ENCODE measurements at regions not wholly inside any gene's neighbourhood (a gene's known extent, or its start where the extent isn't known, plus 50 kb on each side); places are given as distances from the start of the nearest gene placed in this dataset.

DNA sequence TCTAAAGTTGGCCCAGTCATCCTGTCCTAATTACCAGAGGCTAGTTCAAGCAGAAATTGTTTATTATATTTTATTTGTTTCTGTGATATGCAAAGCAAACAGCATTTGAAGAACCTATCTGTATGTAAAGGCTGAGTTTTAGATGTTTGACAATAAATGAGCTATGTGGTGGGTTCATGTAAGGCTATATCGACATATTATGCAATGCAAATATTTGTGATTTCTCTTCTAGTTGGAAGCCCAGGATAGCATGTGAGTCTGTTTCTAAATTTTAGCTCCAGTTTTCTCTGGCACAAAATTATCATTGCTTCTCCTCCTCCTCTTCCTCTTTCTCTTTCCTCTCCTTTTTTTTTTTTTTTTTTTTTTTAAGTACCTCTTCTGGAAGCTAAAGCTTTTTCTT, 263.2 kb upstream of the LMCD1 start:
- Histone ChIP-seq H3K36me3 (ENCODE audit: control insufficient read depth in 4 of 4, insufficient read depth in 3 of 4, low read depth in 1 of 4, low read length in 3 of 4) (no peaks in the 10 kb centered on the region), H3K27me3 (ENCODE audit: control insufficient read depth in 4 of 4, insufficient read depth in 4 of 4, low read length in 3 of 4) (no peaks in the 10 kb centered on the region), H3K4me1 (ENCODE audit: control insufficient read depth in 4 of 4, insufficient read depth in 4 of 4, low read length in 3 of 4) (peaks cover 0 to 18% (median 8%) of the 10 kb centered on the region in 4 donors), H3K9me3 (ENCODE audit: control insufficient read depth in 4 of 4, low read length in 3 of 4) (no peaks in the 10 kb centered on the region), H3K9ac (ENCODE audit: low read depth in 1 of 2, low read length in 2 of 2) (no peak overlapping the region), H3K4me3 (ENCODE audit: low read depth in 1 of 3, low read length in 3 of 3) (no peak overlapping the region), H3K27ac (ENCODE audit: low read depth in 1 of 2, low read length in 2 of 2) (no peak overlapping the region)
- 20% methylated on average over 1 of the region's 1 CpG for WGBS
- DNase-seq (ENCODE audit: low spot score), result no peak
- TF ChIP-seq EGR1 (IDR thresholded peaks at IDR 0.05; ENCODE audit: low read depth in 2 of 2) (no peak), TAF1 (conservative IDR thresholded peaks at IDR 0.05) (no peak), RXRA (IDR thresholded peaks at IDR 0.05) (peak; percentile 24 to 60), YY1 (IDR thresholded peaks at IDR 0.05) (no peak), SP1 (IDR thresholded peaks at IDR 0.05) (peak; percentile 9)

DNA sequence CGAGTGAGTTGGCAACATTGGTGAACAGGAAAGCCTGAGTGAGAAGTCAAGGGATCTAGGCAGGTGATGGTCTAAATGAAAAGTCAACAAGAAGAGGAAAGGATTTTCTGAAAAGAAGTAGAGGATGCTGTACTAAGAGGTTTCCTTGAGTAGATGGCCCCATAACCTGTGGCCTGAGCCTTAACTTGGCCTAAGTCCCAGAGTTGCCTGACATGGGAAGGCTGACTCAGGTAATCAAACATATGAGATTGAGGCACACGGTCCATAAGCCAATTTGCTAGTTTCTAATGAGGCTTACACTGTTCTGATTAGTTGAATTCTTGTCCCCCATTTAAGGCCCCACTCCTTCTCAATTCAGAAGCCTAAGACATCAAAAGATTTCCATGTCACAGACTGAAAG, 262.5 kb upstream of the LMCD1 start:
- DNase-seq (ENCODE audit: low spot score), result no peak

More for the DNA sequence above, 262.5 kb upstream of the LMCD1 start:
- H3K4me3 ChIP-seq (ENCODE audit: low read depth in 1 of 3, low read length in 3 of 3), result no peak overlapping the region
- H3K27me3 ChIP-seq (ENCODE audit: control insufficient read depth in 4 of 4, insufficient read depth in 4 of 4, low read length in 3 of 4), result no peaks in the 10 kb centered on the region
- H3K27ac ChIP-seq (ENCODE audit: low read depth in 1 of 2, low read length in 2 of 2), result peak overlapping the region in 1 of 2 donors; percentile 5
- H3K36me3 ChIP-seq (ENCODE audit: control insufficient read depth in 4 of 4, insufficient read depth in 3 of 4, low read depth in 1 of 4, low read length in 3 of 4), result no peaks in the 10 kb centered on the region
- TF ChIP-seq NR2F2 (IDR thresholded peaks at IDR 0.05), result no peak
- TF ChIP-seq GABPA (IDR thresholded peaks at IDR 0.05 in 1 of 2, conservative IDR thresholded peaks at IDR 0.05 in 1 of 2), result no peak
- TF ChIP-seq, protein P1, sequence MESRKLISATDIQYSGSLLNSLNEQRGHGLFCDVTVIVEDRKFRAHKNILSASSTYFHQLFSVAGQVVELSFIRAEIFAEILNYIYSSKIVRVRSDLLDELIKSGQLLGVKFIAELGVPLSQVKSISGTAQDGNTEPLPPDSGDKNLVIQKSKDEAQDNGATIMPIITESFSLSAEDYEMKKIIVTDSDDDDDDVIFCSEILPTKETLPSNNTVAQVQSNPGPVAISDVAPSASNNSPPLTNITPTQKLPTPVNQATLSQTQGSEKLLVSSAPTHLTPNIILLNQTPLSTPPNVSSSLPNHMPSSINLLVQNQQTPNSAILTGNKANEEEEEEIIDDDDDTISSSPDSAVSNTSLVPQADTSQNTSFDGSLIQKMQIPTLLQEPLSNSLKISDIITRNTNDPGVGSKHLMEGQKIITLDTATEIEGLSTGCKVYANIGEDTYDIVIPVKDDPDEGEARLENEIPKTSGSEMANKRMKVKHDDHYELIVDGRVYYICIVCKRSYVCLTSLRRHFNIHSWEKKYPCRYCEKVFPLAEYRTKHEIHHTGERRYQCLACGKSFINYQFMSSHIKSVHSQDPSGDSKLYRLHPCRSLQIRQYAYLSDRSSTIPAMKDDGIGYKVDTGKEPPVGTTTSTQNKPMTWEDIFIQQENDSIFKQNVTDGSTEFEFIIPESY (IDR thresholded peaks at IDR 0.05), result no peak
- no peak for TF ChIP-seq JUND (IDR thresholded peaks at IDR 0.05)
- TF ChIP-seq FOXA1 (IDR thresholded peaks at IDR 0.05), result no peak
- TF ChIP-seq, protein P2, sequence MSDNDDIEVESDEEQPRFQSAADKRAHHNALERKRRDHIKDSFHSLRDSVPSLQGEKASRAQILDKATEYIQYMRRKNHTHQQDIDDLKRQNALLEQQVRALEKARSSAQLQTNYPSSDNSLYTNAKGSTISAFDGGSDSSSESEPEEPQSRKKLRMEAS (IDR thresholded peaks at IDR 0.05), result no peak
- TF ChIP-seq, protein P3, sequence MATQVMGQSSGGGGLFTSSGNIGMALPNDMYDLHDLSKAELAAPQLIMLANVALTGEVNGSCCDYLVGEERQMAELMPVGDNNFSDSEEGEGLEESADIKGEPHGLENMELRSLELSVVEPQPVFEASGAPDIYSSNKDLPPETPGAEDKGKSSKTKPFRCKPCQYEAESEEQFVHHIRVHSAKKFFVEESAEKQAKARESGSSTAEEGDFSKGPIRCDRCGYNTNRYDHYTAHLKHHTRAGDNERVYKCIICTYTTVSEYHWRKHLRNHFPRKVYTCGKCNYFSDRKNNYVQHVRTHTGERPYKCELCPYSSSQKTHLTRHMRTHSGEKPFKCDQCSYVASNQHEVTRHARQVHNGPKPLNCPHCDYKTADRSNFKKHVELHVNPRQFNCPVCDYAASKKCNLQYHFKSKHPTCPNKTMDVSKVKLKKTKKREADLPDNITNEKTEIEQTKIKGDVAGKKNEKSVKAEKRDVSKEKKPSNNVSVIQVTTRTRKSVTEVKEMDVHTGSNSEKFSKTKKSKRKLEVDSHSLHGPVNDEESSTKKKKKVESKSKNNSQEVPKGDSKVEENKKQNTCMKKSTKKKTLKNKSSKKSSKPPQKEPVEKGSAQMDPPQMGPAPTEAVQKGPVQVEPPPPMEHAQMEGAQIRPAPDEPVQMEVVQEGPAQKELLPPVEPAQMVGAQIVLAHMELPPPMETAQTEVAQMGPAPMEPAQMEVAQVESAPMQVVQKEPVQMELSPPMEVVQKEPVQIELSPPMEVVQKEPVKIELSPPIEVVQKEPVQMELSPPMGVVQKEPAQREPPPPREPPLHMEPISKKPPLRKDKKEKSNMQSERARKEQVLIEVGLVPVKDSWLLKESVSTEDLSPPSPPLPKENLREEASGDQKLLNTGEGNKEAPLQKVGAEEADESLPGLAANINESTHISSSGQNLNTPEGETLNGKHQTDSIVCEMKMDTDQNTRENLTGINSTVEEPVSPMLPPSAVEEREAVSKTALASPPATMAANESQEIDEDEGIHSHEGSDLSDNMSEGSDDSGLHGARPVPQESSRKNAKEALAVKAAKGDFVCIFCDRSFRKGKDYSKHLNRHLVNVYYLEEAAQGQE (IDR thresholded peaks at IDR 0.05), result no peak
- TF ChIP-seq, protein P4, sequence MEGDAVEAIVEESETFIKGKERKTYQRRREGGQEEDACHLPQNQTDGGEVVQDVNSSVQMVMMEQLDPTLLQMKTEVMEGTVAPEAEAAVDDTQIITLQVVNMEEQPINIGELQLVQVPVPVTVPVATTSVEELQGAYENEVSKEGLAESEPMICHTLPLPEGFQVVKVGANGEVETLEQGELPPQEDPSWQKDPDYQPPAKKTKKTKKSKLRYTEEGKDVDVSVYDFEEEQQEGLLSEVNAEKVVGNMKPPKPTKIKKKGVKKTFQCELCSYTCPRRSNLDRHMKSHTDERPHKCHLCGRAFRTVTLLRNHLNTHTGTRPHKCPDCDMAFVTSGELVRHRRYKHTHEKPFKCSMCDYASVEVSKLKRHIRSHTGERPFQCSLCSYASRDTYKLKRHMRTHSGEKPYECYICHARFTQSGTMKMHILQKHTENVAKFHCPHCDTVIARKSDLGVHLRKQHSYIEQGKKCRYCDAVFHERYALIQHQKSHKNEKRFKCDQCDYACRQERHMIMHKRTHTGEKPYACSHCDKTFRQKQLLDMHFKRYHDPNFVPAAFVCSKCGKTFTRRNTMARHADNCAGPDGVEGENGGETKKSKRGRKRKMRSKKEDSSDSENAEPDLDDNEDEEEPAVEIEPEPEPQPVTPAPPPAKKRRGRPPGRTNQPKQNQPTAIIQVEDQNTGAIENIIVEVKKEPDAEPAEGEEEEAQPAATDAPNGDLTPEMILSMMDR (IDR thresholded peaks at IDR 0.05; ENCODE audit: low read depth, low read length, missing input control), result no peak
- no peak for TF ChIP-seq TAF1 (conservative IDR thresholded peaks at IDR 0.05)
- TF ChIP-seq YY1 (IDR thresholded peaks at IDR 0.05), result no peak
- TF ChIP-seq SP1 (IDR thresholded peaks at IDR 0.05), result no peak
- TF ChIP-seq FOXA2 (IDR thresholded peaks at IDR 0.05), result no peak
- no peak for TF ChIP-seq RXRA (IDR thresholded peaks at IDR 0.05)
- TF ChIP-seq HNF4A (conservative IDR thresholded peaks at IDR 0.05), result no peak
- TF ChIP-seq, protein P5, sequence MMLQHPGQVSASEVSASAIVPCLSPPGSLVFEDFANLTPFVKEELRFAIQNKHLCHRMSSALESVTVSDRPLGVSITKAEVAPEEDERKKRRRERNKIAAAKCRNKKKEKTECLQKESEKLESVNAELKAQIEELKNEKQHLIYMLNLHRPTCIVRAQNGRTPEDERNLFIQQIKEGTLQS (IDR thresholded peaks at IDR 0.05), result no peak
- no peaks in the 10 kb centered on the region for H3K9me3 ChIP-seq (ENCODE audit: control insufficient read depth in 4 of 4, low read length in 3 of 4)
- 60% methylated on average over 2 of the region's 2 CpGs for WGBS
- peaks cover 0 to 18% (median 8%) of the 10 kb centered on the region in 4 donors for H3K4me1 ChIP-seq (ENCODE audit: control insufficient read depth in 4 of 4, insufficient read depth in 4 of 4, low read length in 3 of 4)
- no peak overlapping the region for H3K9ac ChIP-seq (ENCODE audit: low read depth in 1 of 2, low read length in 2 of 2)
